T-helper 22 cell (primary cell): ENCODE measurements at regions not wholly inside any gene's neighbourhood (a gene's known extent, or its start where the extent isn't known, plus 50 kb on each side); places are given as distances from the start of the nearest gene placed in this dataset.

Experiments
- DNase-seq: peaks from one replicate; pipeline ENCODE4 v3.0.0-alpha.2; 2020; ENCODE audit warnings: low read depth

DNA sequence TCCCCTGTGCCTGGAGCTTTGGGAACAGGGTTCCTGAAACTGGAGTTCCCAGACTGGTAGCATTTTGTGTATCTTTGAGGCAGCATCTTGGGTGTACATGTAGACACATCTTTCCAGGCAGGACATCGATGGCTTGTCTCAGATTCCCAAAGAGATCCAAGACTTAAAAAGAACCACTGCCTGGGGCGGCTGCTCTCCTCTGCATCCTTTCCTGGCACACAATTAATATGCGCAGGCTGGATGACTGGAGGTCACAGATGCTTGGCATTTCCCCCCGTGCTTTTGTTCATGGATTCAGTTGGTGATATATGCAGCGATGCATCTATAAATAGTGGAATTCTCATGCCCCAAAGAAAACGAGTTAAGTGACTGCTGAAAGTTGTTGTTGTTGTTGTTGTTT lies 80.5 kb downstream of the CLDN34 start:
- DNase-seq: no peak

DNA sequence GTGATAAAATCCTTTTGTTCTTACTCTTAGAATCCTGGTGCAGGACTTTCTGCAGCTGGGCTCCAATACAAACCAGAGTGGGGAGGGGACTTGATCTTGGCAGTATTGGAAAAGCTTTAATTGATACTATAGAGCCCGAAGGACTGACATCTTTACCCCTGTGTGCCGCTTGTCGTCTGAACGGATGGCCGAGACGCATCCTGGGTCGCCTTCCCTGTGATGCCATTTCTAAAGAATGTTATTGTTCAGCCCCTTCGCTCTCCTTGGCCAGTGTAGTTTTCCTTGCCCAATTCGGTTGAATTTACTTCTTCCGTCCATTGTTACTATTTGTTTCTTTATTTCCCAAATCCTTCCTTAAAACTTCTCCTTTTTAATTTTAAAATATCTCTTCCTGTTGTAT lies 80.9 kb downstream of the CLDN34 start:
- DNase-seq: no peak

DNA sequence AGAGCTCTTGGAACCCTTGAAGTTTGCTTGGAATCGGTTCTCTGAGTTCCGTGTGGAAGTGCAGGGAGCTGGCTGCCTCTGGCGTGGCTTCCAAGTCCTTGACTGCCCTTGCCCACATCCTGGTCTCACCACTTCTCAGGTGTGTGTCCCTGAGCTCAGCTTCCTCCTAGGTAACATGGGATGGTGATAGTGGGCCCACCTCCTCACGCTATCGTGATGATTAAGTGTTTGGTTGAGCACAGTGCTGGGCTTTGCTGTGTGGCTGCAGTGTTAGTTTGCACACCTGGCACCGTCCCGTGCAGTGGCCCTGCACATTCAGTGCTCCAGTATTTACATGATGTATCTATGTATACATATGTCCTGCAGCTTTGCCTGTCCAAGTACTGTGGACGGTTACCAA lies 81.5 kb downstream of the CLDN34 start:
- no peak for DNase-seq

DNA sequence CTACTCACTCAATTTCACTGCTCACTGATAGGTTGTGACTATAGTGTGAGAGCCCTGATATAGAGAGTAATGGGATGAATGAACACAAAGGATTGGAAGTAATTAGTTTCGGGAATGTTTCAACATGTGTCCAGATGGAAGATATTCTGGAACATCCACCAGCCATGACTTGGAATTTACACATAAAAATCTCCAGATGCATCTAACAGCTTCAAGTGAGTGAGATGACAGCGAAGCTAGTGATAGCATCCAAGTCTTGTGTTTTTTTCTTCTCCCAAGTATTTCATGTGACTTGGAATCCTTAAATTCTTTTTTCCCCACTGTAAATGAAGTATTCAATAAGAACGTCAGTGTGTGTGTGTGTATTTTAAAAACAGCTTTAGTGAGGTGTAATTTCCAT lies 82.1 kb downstream of the CLDN34 start:
- DNase-seq: no peak

DNA sequence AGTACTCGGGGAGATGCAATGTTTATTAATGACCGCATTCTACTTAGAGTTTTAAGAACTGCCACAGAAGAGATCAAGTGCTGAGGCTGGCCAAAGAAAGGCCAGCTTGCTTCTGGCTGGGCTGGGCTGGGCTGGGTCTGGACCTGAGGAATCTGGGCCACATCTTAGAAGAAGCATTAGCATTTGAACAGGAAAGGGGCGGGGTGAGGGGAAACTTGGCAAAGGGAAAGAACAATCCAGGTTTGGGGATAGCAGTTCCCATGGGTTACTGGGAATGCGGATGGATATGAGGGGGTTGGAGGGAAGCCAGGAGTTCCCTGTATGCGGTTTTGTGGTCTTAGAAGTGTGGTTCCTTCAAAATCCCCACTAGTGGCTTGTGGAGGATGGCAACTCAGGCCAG lies 83.3 kb downstream of the CLDN34 start:
- DNase-seq: no peak

DNA sequence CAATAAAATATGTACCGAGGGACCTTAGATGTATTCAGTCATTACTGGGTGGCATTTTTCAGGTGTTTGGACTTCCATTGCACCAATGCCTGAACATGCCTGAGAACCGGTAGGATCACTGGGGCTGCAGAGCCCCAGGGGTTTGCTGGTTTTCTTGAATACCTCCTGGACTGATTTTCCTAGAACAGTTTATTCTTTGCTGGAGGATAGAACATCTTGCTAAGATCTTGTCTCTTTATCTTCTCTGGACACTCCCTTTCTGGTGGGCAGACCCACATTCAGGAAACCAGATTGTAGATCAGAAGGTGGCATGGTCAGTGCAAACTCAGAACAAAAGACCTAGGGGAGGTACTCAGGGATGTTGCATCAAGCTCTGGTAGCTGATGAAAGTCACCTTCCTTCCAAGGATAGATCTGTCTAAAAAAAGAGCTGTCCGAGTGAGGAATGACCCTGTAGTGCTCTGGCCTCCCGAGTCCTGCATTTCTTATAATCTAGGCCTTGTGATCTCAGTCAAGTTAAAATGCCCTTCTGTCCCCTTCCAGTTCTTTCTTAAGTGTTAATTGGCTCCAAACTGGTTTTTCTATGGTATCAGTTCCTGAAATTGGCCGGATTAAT lies 84.8 kb downstream of the CLDN34 start:
- no peak for DNase-seq

DNA sequence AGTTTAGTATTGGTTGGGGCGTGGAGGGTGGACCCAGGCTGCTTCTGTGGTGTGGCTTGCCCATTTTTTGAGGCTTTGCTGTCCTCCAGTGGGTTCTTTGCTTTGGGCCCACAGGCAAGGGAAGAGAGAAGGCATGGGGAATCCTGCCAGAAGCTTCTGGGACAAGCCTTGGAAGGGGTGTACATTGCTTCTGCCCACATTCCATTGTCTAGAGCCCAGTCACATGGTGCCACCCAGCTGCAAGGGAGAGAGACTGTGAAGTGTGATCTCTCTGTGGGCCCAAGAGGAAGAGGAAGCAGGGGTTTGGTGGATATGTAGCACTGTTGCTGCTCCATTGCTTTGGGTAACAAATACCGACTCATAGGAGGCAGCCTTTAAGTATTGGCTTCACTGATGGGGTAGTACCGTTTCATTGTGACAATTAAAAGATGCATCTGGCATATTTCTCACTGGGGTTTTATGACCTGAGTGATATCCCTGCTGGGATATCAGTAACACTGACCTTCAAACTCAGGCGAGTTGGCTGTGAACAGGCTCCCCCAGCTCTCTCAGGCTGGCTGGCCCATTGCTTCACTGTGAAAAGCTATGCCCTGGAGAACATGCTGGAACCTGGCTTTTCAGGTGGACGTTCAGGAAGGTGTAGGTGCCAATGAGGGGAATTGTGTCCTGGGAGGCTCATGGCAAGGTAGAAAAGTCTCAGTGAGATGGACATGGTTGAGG lies 85.9 kb downstream of the CLDN34 start:
- DNase-seq: no peak

DNA sequence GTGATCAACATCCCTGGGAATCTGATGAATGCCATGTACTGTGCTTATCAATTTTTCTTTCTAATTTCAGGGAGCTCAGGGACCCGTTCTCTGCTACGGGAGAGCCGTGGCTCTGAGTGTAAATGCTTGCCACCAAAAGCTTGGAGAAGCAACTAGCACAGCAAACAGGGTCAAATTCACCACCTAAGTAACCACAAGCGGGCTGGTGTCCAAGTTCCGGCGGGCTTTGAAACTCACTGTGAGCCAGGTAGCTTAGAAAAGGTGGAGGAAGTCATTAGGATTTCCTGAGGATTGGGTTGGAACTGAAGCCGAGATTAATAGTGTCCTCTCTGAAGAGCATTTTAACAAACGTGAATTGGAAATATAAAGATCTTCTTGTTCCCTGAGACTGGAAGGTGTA lies 87.2 kb downstream of the CLDN34 start:
- no peak for DNase-seq

DNA sequence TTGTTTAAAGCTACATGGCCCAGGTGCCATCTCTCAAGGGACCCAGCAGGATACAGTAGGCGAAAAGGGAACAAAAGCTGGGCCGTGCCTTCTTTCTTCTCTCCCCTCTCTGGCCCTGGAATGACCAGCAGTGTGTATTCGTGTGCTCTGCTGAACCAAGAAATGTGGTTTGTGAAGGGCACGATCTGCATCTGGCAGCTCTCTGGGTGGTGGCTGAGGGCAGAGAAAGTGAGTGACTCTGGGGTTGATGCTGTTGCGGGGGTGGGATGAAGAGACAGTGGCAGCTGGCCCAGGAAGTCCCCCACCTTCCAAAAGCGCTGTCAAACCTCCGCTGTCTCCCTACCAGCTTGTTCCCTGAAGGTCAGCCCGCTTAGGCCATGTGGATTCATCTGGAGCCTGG lies 88.3 kb downstream of the CLDN34 start:
- no peak for DNase-seq

DNA sequence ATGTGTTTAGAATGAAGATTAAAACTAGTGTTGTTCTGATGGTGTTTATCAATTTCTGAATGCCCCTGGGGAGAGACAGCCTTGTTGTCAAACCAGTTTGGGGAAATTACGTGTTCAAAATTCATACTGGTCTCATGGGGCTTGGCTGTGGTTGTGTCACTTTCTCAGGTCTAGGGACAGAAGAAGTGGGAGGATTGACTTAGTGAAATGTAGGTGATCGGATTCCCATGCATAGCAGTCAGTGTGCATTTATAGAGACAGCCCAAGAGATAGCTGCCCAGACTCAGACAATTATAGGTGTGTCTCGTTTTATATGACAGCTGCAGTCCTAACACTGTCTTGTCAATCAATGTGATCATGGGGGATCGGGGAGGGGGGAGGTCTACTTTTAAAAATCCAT lies 94.4 kb upstream of the CLCN4 start:
- no peak for DNase-seq

DNA sequence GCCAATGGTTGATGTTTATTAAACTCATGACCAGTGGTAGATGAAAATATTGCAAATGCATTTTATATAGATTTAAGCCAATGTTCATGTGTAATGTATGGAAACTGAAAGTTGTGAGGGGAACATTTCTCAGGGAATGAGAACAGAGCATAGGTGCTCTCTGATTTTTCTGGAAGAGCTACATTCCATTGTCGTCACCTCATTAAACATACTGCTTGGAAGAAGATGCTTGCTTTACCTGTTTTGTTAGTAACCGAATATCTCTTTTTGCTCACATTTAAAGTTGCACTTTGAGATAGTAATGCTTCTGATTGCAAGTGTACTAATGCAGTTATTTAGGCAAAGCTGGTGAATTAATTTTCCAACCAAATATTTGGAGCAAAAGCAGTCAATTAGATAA lies 93.8 kb upstream of the CLCN4 start:
- no peak for DNase-seq

DNA sequence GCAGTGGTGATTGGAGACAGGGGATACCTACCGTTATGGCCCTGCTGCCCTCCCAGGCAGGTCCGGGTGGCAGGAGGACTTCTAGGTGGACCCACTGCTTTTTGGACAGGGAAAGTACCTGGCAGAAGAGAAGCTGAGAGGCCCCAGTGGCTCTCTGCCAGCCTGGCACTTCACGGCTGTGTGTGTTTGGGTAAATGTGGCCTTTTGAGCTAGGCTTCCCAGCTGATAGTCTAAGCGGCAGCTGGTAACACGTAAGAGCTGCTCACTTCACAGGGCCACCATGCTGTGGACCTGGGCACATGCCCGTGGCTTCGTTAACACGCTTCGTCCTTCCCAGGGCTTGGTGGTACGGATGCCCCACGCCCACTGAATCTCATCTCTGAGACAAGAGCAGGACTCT lies 92.0 kb upstream of the CLCN4 start:
- no peak for DNase-seq

DNA sequence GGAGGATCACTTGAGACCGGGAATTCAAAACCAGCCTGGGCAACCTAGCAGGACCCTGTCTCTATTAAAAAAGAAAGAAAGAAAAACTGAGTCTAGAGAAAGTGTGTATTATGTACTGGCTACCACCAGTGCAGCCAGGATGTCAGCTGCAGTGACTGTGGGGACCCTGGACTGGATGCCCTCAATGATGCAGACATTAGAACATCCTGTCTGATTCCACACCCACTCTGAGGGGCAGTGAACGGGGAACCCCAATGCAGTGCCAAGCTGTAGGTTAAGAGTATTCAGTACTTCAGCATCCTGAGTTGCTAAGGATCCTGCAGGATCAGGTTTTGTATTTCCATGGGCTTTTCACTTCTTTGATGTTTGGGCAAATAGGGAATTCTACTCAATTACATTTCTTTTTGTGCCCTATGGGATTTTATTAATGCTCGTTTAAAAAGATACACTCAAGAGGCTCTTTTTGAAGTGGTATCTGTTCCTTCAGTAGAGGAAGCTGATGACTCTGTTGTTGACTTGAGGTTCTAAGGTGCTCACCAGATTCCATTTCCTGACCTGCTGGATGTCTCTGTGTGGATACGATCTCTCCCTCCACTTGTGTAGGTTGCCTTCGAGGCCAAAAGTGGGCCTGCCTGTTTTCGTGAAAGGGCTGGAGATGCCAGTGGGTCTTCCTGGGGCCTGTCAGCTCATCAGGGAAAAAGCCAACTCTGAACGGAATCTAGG lies 85.9 kb upstream of the CLCN4 start:
- no peak for DNase-seq

DNA sequence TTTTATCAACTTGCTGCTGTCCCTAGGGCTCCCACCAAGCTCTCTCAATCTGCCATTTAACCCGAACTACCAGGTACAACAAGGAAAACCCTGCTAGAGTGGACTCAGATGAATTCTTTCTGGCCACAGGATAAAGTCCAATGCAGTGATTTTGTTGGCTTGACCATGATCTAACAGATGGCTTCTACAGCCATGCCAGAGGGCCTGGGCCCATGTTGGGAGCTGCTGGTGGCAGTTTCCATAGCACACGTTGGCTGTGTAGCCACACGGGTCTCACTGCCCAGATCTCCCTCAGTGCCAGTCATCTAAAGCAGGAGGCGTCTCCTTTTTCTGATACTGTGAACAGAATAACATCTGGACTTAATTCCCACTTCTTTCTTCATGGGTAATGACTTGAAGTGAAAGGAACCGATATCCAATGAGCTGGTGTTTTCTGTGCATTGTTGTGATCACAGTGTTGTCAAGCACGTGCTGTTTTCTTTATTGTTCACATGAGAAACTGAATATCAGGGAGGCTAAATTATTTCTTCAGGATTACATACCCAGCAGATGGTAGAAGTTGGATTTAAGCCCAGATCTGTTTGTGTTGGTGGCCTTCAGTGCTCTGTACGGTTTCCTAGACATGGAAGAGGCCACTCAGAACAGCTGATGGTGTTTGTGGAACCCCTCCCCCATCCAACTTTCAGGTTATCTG lies 85.2 kb upstream of the CLCN4 start:
- DNase-seq: no peak

DNA sequence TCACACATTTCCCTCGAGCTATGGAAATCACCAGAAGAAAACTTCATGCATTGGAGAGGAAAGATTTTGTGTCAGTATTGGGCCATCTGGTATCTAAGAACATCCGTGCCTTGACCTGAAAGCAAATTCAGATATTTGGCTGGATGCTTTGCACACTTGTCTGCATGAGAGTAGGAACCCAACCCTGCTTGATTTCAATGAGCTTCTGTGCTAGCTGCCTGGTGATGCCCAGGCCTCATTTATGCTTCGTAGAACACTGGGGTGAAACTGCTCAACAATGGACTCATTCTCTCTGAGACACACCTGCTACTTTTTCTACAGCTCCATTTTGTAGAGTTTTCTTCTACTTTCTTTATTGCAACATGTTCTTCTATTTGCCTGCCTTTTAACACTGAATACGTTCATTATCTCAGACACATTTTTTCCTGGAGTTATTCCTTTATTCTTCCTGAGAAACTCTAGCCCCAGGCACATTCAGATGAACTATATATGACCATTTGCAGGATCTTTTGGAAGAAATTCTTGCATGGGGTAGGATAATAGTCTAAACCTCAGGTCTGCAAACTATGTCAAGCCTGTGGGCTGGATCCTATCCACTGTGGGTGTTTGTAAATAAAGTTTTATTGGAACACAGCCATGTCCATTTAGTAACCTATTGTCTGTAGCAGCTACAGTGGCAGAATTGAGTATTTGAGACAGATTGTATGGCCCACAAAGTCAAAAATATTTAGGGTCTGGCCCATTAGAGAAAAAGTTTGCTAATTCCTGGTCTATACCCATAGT lies 83.8 kb upstream of the CLCN4 start:
- no peak for DNase-seq

DNA sequence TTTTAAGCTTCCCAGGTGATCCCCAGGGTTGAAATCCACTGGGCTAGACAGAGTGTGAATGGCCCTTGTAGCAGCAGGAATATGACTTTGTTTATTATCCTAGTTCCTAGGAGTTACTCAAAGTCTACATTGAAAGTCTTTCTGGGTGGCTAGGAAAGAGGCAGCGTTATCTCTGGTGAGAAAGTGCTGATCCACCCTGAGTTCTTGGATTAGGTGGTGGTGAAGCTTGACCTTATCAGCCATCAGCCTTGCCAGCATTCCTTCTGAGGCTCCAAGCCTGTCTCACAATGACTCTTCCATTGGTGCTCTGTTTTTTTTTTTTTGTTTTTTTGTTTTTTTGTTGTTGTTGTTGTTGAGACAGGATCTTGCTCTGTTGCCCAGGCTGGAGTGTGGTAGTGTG lies 83.1 kb upstream of the CLCN4 start:
- no peak for DNase-seq

DNA sequence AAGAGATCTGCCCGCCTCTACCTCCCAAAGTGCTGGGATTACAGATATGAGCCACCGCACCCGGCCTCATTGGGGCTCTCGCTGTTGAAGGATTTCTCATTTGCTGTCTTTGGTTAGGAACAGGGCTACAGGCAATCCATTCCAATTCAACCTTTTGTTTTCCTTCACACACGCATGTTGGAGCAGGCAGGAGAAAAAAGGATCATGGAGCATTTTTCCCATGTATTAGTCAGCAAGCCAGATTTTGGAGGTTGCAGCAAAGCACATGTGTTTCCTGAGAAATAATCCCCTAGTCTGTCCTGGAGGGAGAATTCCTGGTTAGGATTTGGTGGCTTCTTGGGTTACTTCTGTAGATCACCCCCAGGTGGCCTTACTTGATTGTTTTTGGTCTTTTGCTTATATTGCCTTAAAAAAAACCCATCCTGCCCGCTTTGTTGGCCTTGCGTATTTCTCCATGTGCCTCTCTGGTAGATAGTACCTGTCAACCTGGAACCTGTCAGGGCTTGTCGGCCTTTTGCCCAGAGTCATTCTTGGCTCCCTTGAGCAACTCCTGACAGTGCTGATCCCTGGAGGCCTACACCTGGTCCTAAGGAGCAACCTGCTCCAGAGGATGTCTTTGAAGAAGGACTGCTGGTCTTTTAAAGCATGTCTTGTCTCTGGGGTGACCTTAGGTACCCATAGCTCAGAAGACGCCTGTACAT lies 82.4 kb upstream of the CLCN4 start:
- no peak for DNase-seq

DNA sequence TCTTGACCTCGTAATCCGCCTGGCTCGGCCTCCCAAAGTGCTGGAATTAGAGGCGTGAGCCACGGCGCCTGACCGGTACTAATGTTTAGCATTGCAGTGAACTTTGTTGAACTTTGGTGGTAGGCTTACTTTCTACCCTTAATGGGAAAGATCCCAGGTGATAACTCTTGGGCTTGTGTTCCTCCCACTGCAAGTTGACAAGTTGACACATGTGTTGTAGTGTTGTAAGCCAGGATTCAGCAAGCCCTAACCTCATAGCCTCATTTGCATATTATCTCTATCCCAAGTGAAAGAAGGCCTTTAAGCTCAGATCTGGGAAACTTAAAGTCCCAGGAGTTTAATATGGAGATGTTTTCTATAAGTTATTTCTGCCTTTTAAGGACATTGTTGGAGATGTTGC lies 80.0 kb upstream of the CLCN4 start:
- no peak for DNase-seq

DNA sequence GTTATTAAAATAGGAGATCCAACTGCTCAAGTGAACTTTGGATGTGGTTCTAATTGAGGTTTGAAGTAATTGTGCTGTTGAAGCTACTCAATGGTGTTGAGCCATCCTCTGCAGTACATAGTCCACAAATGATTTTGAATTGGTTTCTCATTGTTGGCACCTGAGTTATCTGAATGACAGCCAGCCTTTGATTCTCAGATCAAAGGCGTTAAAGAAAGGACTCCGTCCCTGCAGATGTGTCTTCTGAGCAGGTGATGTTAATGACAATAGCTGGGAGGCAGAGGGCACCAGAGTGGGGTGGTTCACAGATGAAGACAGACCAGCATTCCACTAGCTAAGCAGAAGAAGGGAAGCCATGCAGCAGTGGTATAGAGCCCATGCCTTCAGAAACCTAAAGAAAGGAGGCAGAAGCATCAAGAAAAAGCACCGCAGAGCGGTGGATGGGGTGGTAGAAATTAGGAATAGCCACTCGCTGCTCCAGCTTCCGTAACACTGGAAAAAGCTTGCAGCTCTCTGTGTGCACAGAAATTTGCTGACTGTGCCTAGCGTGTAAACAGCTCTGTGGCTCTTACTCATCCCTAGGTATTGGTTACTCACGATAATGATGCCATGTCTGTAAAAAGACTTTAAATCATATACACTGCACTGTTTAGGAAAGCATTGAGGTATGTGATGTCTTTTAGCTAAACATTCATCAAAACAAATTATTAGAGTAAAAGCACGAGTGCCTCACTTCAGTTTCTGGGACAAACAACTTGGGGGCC lies 79.2 kb upstream of the CLCN4 start:
- DNase-seq: no peak

DNA sequence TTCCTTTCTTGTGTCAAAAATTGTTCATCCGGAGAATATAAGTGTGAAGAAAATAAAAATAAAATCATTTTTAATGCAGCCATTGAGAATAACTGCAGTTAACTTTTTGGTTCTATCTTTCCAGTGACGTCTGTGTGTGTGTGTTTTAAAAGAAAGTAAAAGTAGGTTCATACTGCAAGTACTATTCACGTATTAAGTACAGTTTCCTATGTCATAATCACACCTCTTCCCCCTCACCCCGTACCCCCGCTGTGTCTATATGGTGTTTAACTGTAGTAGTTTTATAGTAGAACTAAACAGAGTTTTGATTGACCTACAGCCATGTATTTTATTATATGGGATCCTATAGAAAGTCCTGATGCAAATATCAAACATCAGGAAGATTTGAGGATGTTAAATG lies 78.5 kb upstream of the CLCN4 start:
- DNase-seq: no peak

DNA sequence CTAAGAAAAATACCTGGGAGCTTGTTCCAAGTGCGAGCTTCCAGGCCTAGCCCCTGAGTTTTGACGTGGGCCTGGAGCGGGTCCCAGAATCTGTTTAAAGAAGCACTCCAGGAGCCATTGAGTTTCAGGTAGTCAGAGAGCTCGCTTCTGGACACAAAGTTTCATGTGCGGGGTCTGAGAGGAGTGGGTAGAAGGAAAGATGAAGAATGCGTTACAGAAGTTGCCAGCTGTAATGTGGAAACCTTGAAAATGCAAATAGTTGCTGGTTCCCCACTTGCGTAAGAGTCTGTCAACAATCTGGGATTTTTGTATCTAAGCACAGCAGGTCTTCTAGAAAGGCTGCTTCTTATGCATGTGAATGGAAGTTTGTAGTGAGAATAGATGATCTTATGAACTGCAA lies 77.5 kb upstream of the CLCN4 start:
- no peak for DNase-seq
